ENCODE measurements at regions not wholly inside any gene's neighbourhood (a gene's known extent, or its start where the extent isn't known, plus 50 kb on each side); places are given as distances from the start of the nearest gene placed in this dataset.

DNA sequence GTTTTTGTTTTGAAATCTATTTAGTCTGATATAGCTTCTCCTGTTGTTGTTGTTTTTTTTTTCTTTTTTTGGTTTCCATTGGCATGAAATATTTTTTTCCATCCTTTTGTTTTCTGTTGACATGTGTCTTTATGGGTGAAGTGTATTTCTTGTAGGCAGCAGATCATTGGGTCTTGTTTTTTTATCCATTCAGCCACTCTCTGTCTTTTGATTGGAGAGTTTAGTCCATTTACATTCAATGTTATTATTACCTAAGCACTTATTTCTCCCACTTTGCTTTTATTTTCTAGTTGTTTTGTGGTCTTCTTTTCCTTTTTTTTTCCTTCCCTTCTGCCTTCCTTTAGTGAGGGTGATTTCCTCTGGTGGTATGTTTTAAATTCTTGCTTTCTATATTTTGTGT, 193.6 kb upstream of the TMEM260 start:
- TF ChIP-seq, protein P1, sequence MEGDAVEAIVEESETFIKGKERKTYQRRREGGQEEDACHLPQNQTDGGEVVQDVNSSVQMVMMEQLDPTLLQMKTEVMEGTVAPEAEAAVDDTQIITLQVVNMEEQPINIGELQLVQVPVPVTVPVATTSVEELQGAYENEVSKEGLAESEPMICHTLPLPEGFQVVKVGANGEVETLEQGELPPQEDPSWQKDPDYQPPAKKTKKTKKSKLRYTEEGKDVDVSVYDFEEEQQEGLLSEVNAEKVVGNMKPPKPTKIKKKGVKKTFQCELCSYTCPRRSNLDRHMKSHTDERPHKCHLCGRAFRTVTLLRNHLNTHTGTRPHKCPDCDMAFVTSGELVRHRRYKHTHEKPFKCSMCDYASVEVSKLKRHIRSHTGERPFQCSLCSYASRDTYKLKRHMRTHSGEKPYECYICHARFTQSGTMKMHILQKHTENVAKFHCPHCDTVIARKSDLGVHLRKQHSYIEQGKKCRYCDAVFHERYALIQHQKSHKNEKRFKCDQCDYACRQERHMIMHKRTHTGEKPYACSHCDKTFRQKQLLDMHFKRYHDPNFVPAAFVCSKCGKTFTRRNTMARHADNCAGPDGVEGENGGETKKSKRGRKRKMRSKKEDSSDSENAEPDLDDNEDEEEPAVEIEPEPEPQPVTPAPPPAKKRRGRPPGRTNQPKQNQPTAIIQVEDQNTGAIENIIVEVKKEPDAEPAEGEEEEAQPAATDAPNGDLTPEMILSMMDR (IDR thresholded peaks at IDR 0.05; ENCODE audit: borderline replicate concordance, extremely low read depth, insufficient read depth), result no peak
- intact Hi-C loops (cut with DNase I), result no loop called here
- Histone ChIP-seq H3K9me3 (ENCODE audit: control insufficient read depth in 2 of 3, insufficient read depth in 1 of 3, low read length in 3 of 3) (no peaks in the 10 kb centered on the region), H3K27ac (ENCODE audit: low read depth in 2 of 2, low read length in 2 of 2) (no peak overlapping the region), H3K9ac (ENCODE audit: low read length in 3 of 3) (no peak overlapping the region), H3K4me1 (ENCODE audit: control insufficient read depth in 2 of 3, insufficient read depth in 2 of 3, low read depth in 1 of 3, low read length in 3 of 3) (no peaks in the 10 kb centered on the region), H3K4me3 (ENCODE audit: low read length in 3 of 3) (no peak overlapping the region), H3K27me3 (ENCODE audit: control insufficient read depth, insufficient read depth, low read length) (no peaks in the 10 kb centered on the region), H3K36me3 (ENCODE audit: control insufficient read depth in 2 of 3, insufficient read depth in 3 of 3, low read length in 3 of 3) (no peaks in the 10 kb centered on the region)
- no peak for FAIRE-seq
- no peak for DNase-seq

DNA sequence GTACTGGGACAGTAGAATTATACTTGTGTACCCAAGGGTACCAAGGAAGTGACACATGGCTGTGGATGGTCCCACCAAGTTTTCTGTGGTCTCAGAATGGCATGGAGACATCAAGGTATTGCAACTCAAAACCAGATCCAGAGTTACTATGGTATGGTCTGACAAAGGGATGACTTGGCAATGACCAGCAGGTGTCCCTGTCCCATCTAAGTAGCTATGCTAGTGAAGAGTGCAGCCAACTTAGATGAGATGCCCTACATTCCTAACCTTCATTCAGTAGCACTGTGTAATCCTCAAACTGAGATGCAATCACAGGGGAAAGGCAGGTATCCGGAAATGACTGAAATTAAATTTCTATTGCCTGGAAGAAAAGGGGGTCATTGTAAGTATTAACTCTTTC, 188.7 kb upstream of the TMEM260 start:
- H3K27me3 ChIP-seq (ENCODE audit: control insufficient read depth, insufficient read depth, low read length), result no peaks in the 10 kb centered on the region
- no peaks in the 10 kb centered on the region for H3K4me1 ChIP-seq (ENCODE audit: control insufficient read depth in 2 of 3, insufficient read depth in 2 of 3, low read depth in 1 of 3, low read length in 3 of 3)
- H3K9me3 ChIP-seq (ENCODE audit: control insufficient read depth in 2 of 3, insufficient read depth in 1 of 3, low read length in 3 of 3), result no peaks in the 10 kb centered on the region
- no peaks in the 10 kb centered on the region for H3K36me3 ChIP-seq (ENCODE audit: control insufficient read depth in 2 of 3, insufficient read depth in 3 of 3, low read length in 3 of 3)
- intact Hi-C loops (cut with DNase I), result no loop called here
- H3K27ac ChIP-seq (ENCODE audit: low read depth in 2 of 2, low read length in 2 of 2), result no peak overlapping the region
- no peak for FAIRE-seq
- H3K4me3 ChIP-seq (ENCODE audit: low read length in 3 of 3), result no peak overlapping the region
- H3K9ac ChIP-seq (ENCODE audit: low read length in 3 of 3), result no peak overlapping the region
- DNase-seq, result no peak
- TF ChIP-seq, protein P1 (IDR thresholded peaks at IDR 0.05; ENCODE audit: borderline replicate concordance, extremely low read depth, insufficient read depth), result no peak

DNA sequence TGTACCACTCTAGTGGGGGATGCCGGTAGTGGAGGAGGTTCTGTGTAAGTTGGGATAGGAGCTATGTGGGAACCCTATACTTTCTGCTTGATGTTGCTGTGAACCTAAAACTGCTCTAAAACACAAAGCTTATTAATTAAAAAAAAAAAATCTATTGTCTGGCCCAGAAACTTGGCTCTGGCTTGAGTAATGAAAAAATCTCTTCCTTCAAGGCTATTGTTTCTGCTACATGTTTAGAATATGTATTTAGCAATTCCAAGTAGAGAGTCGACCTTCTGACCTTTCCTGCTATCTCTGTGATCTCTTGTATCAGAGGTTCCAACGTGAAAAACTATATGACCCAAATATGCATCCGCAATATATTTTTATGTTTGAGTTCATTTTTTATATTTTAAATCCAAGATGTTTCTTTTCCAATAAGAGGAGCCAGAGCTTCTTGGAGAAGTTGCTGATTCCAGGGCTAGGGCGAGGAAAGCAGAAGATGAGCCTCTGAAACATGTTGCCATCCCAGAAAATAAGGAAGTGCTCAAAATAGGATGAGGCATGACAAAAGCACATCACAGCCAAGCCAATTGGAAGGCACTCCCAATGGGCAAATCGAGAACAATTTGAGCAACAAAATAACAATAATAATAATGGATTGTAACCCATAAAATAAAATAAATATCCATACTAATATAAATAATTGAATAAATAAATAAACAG, 184.6 kb upstream of the TMEM260 start:
- intact Hi-C loops (cut with DNase I), result no loop called here
- Histone ChIP-seq H3K4me1 (ENCODE audit: control insufficient read depth in 2 of 3, insufficient read depth in 2 of 3, low read depth in 1 of 3, low read length in 3 of 3) (no peaks in the 10 kb centered on the region), H3K27ac (ENCODE audit: low read depth in 2 of 2, low read length in 2 of 2) (no peak overlapping the region), H3K4me3 (ENCODE audit: low read length in 3 of 3) (no peak overlapping the region), H3K27me3 (ENCODE audit: control insufficient read depth, insufficient read depth, low read length) (no peaks in the 10 kb centered on the region), H3K36me3 (ENCODE audit: control insufficient read depth in 2 of 3, insufficient read depth in 3 of 3, low read length in 3 of 3) (no peaks in the 10 kb centered on the region), H3K9ac (ENCODE audit: low read length in 3 of 3) (no peak overlapping the region), H3K9me3 (ENCODE audit: control insufficient read depth in 2 of 3, insufficient read depth in 1 of 3, low read length in 3 of 3) (no peaks in the 10 kb centered on the region)
- TF ChIP-seq, protein P1 (IDR thresholded peaks at IDR 0.05; ENCODE audit: borderline replicate concordance, extremely low read depth, insufficient read depth), result no peak
- no peak for DNase-seq
- FAIRE-seq, result no peak
